GM21390 (cell line): ENCODE measurements at regions not wholly inside any gene's neighbourhood (a gene's known extent, or its start where the extent isn't known, plus 50 kb on each side); places are given as distances from the start of the nearest gene placed in this dataset.

Source experiments
- ATAC-seq: cut with Tn5 transposase; IDR thresholded peaks from one replicate; pipeline ENCODE4 v1.9.1; 2021; ENCODE audit not compliant: unreplicated experiment

DNA sequence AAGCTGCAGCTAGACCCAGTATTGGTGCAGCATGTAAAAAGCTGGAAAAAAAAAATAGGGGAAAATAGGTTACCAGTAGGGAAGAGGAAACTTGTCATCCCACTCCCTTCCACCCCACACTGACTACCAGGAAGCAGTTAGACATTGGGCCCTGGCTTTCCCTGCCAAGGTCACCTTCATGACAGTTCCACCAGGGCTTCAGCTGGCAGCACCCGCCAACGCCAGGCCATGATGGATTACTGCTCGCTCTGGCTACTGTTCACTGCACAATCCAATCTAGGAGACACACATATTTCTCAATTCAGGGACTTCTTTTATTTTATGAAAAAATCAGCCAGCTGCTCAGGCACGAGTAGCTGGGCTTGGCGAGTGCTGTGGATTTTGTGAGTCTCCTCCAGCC, 127.7 kb downstream of the DMRTA2 start:
- no peak for ATAC-seq

DNA sequence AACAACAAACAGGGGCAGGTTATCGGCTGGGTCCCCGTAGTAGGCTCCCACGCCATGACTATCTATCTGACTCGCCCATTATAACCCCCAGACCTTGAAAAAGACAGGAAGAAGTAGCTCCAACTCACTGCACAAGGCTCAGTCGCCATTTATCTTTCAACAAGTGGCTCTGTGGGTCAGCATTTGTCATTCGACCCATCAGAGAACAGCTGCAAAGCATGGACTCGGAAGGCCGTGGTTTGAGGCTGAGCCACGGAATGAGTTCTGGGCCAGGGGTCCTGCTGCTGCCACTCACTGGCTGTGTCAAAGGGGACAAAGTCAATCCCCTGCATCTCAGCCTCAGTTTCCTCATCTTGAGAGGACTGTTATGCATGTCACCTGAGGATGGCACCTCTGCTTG, 131.0 kb downstream of the DMRTA2 start:
- ATAC-seq: no peak

DNA sequence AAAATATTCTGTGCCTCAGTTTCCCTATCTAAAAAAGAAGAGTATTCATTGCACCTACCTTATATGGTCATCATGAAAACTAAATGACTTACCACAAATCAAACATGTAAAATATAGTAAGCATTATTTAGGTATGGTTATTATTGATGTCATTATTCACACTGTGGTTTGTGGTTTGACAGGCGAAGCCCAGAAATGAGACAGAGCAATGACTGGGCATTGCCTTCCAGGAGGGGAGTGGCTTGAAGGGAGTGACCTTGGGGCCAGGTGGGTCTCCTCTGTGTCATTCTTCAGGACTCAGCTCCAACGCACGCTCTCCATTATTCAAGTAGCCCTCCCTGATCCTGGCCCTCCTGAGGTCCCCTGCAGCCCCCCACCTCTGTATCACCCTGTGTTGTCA, 133.7 kb downstream of the DMRTA2 start:
- ATAC-seq: no peak

DNA sequence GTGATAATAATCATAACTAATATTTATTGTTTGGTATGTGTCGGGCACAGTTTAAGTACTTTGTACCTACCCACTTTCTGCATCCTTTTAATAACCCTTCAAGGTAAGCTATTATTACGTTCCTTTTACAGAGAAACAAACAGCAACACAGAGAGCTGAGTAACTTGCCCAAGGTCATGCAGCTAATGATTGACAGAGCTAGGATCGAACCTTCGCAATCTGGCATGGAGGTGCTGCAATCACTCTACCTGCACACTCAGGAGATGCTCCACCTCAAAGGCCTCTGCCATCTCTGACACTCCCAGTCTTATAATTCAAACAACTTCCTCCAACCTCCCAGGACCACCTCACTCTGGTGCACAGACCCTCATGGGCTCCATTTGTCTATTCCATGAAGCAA, 137.2 kb downstream of the DMRTA2 start:
- ATAC-seq: no peak

DNA sequence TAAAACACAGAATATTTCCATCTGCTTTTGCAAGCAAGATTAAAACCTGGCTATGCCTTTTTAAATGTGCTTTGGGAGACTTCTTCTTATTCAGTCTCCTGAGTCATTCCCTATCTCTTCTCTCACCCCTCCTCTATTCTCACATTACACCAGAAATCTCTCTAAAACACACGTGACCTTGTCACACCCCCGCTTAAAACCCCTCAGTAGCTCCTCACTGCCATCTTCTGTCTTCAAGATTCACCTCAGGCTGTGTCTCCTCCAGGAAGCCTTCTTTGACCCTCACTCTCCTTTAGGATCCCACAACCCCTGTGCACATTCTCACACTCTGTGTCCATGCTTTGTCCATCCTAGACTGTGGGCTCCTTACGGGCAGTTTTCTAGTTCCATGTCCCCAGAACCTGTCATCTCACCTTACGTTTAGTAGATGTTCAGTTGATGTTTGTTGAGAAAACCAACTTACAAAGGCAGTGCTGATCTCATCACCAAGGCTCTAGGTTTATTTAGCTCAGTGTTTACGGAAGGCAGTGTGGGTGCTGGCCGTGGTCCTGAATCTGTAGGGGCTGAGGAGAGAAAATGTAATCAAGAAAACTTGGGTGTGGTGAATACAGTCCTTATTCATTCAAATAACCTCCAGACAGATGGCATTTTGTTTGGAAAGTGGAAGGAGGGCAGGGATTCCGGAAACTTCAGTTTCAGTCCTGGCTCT, 143.5 kb downstream of the DMRTA2 start:
- no peak for ATAC-seq

DNA sequence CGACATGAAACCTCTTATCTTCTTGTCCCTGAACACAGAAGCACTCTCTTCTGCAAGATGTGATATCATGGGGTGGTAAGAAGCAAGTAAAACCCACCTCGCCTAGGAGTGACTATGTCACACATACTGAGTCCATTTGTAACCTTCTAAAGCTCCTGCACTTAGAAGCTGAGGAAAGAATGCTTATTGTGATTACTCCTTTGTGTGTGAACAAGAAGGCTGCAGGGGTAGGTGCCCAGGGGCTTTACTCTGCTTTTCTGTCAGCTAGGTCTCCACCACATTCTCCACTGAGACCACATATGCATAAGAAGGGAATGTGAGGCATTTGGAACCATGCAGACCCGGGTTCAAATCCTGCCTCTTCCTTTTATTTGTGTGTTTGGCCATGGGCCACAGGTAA, 144.3 kb downstream of the DMRTA2 start:
- no peak for ATAC-seq

DNA sequence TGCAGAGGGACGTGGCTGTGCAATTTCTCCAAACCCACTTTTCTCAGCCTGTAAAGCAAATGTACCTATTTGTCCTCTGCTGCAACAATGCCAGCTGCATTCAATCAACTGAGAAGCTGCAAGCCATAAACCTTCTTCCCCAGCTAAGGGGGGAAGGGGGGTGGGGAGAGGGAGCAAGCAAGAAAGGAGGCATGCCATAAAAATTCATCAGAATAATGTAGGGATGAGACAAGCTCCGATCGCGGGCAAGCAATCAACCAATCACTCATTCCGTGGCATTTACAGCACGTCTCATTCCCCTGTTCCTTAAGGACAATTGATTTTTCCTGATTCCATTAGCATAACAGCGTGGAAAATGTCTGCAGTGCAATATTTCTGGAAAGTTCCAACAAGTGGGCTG, 144.8 kb downstream of the DMRTA2 start:
- no peak for ATAC-seq

DNA sequence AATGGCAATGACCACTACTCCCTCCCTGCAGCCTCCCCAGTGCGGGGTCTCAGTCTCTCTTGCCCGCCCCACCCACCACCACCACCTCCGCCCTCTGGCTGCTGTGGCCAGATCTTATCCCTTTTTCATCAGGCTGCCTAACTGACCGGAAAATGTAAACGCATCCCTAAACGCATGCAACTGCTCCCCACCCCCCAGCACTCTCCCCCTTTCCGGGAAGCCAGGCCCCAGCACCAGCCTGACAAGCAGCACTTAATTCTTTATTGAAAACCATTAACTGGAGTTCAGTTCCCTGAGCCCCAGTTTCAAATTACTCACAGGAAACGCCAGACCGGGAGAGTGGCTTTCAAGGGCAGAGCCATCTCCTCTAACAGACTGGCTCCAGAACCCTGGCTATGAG, 147.7 kb downstream of the DMRTA2 start:
- no peak for ATAC-seq

DNA sequence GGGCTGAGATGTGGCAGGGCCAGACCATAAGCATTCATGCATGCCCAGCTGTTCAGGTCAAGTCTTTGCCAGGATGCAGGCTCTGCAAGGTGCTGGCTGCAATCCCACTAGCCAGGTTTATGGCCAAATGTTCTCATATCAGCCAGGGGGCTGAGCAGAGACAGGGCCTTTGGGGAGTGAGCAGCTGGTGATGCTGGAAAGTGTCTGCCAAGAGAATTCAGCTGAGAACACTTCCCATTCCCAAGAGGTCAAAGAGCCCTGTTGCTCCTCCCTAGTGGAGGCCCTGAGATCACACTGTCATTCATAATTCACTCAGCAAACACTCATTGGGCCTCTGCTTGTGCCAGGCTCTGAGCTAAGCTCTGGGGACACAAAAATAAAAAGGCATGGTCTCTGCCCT, 150.3 kb downstream of the DMRTA2 start:
- ATAC-seq: no peak

DNA sequence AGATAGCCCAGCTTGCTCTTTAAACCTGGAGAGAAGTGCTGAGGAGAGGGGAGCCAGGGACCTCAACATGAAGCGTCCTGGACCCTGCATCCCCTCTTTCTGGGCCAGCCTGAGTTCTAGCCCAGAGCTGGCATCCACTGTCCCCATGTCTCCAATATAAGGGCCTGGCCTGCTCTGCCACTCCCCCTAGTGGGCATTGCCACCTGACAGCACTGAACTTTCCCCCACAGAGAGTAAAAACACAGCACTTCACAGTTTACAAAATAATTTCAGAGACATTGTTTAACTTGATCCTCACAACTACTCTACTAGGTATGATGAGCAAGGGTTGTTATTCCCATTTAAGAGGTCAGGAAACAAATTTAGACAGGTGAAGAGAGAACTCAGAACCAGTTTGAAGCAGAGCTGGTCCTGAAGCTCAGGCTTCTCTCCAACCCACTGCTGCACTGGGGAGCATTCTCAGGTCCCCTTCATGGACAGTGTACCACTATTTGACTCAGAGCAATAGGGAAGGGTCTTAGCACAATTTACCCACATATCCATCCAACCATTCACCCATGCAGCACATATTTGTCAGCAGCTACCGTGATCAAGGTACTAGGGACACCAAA, 151.2 kb downstream of the DMRTA2 start:
- ATAC-seq: peak; percentile 66

DNA sequence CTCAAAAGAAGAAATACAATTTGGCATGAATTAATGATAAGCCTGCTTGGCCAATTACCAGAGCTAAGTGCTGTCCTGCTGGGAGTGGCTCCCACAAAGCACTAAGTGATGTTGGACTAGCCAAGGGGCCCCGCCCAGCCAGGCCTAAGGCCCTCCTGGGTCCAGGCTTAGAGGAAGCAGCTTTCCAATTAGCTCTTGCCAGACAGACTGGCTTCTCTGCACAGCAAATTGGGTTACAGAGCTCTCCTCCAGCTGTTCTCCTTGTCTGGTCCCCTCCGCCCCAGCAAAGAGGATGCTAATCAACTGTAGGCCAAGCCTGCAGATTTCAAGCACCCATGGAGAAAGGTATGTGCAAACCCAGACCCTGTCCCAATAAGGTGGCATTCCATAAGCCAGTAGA, 151.9 kb downstream of the DMRTA2 start:
- ATAC-seq: no peak

DNA sequence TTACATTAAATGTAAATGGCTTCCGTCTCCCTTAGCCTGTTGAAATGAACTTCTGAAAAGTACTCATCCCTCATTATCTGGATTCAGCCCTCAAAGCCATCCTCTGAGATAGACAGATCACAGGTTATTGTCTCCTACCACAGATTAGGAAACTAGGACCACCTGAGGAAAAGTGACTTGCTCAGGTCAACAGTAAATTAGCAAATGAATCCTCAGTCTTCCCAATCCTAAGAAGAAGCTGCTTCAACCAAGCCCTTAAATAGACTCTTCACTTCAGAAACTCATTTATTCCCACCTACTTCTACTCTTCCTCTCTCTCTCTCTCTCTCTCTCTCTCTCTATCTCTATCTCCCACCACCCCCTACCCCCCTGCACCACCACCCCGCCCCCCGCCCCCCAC, 152.3 kb downstream of the DMRTA2 start:
- ATAC-seq: no peak

DNA sequence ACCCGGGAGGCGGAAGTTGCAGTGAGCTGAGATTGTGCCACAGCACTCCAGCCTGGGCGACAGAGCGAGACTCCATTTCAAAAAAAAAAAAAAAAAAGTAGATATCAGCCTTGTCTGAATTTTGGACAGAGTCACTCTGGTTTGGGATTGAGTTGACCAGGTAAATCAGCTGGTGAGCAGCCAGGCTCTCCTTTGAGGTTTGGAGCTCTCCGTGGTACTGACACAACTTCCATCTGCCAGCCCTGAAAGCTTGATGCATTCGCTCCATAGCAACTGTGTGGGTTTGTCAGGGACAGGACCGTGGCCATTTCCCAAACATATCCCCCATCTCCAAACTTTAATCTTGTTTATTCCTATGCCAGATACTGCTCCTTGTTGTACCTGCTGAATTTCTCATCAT, 155.2 kb downstream of the DMRTA2 start:
- no peak for ATAC-seq

DNA sequence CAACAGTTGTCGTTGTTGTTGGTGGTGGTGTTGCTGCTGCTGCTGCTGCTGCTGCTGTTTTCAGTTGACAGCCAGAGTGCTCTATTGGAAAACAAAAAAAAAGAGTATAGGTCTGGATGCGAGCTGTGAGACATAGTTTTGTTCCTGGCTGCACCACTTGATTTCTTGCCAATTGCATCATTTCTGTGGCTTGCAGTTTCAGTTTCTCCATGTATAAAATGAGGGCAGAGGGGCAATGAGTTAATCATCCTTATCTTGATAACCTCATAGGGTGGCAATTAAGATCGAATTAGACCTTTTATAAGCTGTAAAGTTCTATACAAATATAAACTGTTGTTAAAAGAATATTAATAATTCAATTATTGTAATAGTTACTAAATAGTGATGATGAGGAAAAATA, 156.7 kb downstream of the DMRTA2 start:
- no peak for ATAC-seq

DNA sequence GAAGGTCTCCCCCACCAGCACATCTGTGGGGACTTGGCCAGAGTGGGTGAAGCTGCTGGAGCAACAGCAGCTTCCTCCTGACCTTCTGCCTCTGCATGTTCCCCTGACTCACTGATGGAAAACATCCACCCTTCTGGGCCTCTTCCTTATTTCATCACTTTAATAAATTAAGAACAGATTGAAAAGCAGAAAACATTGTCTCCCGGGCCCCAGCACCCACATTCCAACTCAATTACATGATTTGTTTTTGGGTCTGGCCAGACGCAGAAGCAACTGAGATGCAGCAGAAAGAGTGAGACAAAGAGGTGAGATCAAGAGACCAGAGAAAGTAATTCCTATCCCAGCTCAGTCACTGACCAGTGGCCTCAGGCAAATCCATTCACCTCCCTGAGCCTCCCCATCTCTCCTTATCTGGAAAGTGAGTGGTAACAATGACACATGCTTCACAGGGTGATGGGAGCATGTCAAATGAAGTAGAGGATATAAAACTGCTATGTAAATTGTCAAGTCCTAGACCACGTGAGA, 157.1 kb downstream of the ELAVL4 start:
- no peak for ATAC-seq

DNA sequence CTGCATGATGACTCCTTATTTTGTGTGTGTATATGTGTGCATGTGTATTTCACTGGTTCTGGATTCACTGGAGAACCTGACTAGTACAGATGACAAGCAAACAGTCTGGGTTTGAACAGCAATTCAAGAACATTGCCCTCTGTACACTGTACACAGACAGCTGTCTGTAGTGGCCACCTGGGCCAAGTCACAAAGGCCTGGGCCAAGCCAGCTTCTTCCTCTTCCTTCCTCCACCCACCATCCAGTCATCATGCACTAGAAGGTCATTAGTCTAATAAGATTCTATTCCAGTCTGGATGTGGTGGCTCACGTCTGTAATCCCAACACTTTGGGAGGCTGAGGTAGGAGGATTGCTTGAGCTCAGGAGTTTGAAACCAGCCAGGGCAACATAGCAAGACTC, 155.9 kb downstream of the ELAVL4 start:
- ATAC-seq: no peak

DNA sequence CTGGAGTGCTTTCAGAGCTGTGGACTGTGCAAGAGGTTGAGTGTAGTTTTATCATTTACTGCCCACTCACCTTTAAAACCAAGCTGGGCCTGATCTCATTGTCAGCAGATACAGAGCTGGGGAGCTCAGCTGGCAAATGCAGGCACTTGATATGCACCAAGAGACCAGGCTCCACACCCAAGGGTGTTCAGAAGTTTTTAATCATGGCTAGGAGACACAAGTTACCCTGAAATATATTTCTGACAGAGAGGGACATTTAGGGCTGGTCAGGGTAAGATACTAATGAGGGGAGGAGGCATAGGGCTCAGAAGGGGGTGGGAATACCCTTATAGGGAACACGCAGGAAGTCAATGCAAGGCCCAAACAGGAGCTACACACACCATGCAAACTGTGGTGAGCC, 153.7 kb downstream of the ELAVL4 start:
- no peak for ATAC-seq

DNA sequence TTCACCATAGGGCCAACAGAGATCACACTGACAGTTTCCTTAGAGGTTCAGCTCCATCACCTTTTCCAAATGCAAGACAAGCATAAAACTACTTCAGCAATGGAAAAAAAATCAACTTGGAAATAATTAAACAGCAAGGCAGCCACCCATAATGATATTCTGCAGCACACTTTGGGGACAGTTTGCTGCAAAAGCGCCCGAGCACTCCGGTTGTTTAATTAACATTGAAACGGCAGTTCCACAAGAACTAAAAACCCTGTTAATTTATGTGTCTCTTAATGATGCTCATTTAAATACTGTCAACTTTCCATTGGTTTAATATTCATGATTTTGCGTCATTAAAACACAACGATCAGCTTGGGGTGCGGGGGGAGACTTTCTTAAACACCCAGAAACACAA, 153.2 kb downstream of the ELAVL4 start:
- no peak for ATAC-seq

DNA sequence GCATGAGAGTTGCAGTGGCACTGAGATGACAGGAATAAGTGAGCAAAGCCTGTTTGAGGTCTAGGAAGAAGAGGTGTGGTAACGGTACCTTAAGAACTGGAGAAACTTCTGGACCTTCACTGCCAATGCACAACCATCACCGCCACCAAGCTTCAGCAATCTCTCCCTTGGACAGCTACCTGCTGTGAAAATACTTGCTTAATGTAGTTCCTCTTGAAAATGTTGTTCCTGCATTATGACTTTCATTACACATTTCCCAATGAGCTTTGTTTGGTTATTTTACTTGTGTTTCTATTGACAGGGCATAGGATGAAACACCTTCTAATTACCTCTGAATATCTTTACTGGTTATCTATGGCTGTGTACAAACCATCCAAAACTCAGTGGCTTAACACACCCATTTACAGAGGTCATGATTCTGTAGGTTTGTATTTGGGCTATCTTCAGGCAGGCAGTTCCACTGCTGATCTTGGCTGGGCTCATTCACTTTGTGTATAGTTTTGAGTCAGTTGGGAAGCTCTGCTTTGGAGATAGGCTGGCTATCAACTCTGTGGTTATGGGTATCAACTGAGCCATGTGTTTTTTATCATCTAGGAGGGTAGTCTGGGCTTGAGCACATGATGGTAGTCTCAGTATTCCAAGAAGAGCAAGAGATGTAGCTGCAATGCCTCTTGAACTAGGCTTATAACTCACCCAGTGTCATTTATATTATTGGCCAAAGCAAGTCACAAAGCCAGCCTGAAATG, 149.4 kb downstream of the ELAVL4 start:
- no peak for ATAC-seq

DNA sequence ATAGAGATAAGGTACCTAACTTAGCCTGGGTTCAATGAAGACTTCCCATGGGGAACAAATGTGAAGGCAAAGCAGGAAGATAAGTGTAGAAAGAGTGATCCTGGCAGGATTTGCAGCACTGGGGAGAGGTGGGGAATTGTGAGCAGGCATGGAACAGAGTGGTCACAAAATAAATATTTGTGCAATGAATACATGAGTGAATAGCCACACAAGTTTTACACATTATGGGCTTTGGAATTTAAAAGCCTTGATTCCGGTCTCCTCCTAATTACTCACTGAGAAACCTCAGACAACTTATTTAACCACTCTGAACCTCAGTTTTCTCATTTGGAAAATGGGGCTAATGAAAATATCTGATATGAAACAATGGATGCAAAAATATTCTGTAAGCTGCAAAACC, 148.3 kb downstream of the ELAVL4 start:
- ATAC-seq: no peak
